SK-N-SH (cell line): ENCODE measurements at regions not wholly inside any gene's neighbourhood (a gene's known extent, or its start where the extent isn't known, plus 50 kb on each side); places are given as distances from the start of the nearest gene placed in this dataset.
"Not testable (repeated sequence)": the region's sequence is repeated elsewhere in the genome, so short reads cannot be mapped to it uniquely, and the experiment has no call there.

ENCODE experiments used
- CTCF ChIA-PET: fragments of 300-600, 350-600 bp; formaldehyde crosslinking; extraction: SDS; loops from one replicate; lab custom pipeline; 2021; lab: Yijun Ruan, JAX
- POLR2A ChIA-PET: fragments of 350-600 bp; sonication (Branson Sonifier 250); formaldehyde crosslinking; extraction: SDS; loops from one replicate; lab custom pipeline; 2020; ENCODE audit warnings: antibody characterized with exemption, inconsistent platforms; lab: Yijun Ruan, JAX
- DNase-seq: peaks from one replicate; pipeline ENCODE4 v3.0.0; 2012
- H2AFZ ChIP-seq: fragments of 200-600 bp; sonication (generic); 2 replicates; pipeline ENCODE4 v1.8.1; 2016; ENCODE audit warnings: antibody characterized with exemption, mild to moderate bottlenecking, low read depth
- H3F3A ChIP-seq: fragments of 200-600 bp; sonication (generic); replicated peaks from 2 replicates; pipeline ENCODE3; 2016; ENCODE audit warnings: antibody characterized with exemption, mild to moderate bottlenecking; ENCODE audit not compliant: insufficient read depth
- H3K27ac ChIP-seq, 2 experiments: fragments of 200-500 bp in 1 of 2; fragments of 200-600 bp in 1 of 2; sonication (Bioruptor generic) in 1 of 2; sonication (generic), shearing (Covaris generic) in 1 of 2; 2 replicates each; pipeline versions ENCODE4 v1.5.1 to v1.6.1; 2014 to 2016; ENCODE audit warnings: low read depth in 2 of 2, inconsistent platforms in 1 of 2, low read length in 1 of 2, mild to moderate bottlenecking in 1 of 2, mixed read lengths in 1 of 2
- H3K27me3 ChIP-seq: fragments of 200-600 bp; sonication (generic), shearing (Covaris generic); 2 replicates; pipeline ENCODE4 v1.6.1; 2016; ENCODE audit warnings: mixed run types; ENCODE audit not compliant: insufficient read depth
- H3K36me3 ChIP-seq, 2 experiments: fragments of 200-500 bp in 1 of 2; fragments of 200-600 bp in 1 of 2; sonication (Bioruptor generic) in 1 of 2; sonication (generic) in 1 of 2; replicated peaks in 1 of 2; 2 replicates each; pipeline versions ENCODE3 to v1.5.1; 2014 to 2016; ENCODE audit warnings: low read length in 1 of 2, mild to moderate bottlenecking in 1 of 2; ENCODE audit not compliant: insufficient read depth in 2 of 2, control insufficient read depth in 1 of 2
- H3K4me1 ChIP-seq, 2 experiments: fragments of 200-500 bp in 1 of 2; fragments of 200-600 bp in 1 of 2; sonication (Bioruptor generic) in 1 of 2; sonication (generic), shearing (Covaris generic) in 1 of 2; 2 replicates each; pipeline versions ENCODE4 v1.5.1 to v1.6.1; 2014 to 2016; ENCODE audit warnings: low read depth in 1 of 2, low read length in 1 of 2, mixed run types in 1 of 2; ENCODE audit not compliant: insufficient read depth in 2 of 2, control insufficient read depth in 1 of 2
- H3K4me2 ChIP-seq: fragments of 200-600 bp; sonication (generic), shearing (Covaris generic); 2 replicates; pipeline ENCODE4 v1.6.1; 2017; ENCODE audit warnings: mixed run types
- H3K4me3 ChIP-seq, 2 experiments: fragments of 200-500 bp in 1 of 2; fragments of 200-600 bp in 1 of 2; sonication (Bioruptor generic) in 1 of 2; sonication (generic), shearing (Covaris generic) in 1 of 2; 2 replicates each; pipeline versions ENCODE4 v1.5.1 to v1.8.1; 2014 to 2016; ENCODE audit warnings: low read depth in 2 of 2, inconsistent platforms in 1 of 2, low read length in 1 of 2, mild to moderate bottlenecking in 1 of 2, mixed read lengths in 1 of 2, moderate library complexity in 1 of 2
- H3K79me2 ChIP-seq: fragments of 200-600 bp; sonication (generic); 2 replicates; pipeline ENCODE4 v1.8.1; 2017; ENCODE audit warnings: mild to moderate bottlenecking; ENCODE audit not compliant: insufficient read depth
- H3K9ac ChIP-seq: fragments of 200-600 bp; sonication (generic); 2 replicates; pipeline ENCODE4 v1.6.1; 2017; ENCODE audit warnings: mixed run types
- H3K9me2 ChIP-seq: fragments of 200-600 bp; sonication (generic); 2 replicates; pipeline ENCODE4 v1.6.1; 2017; ENCODE audit warnings: mixed run types
- H3K9me3 ChIP-seq: fragments of 200-600 bp; sonication (generic); 2 replicates; pipeline ENCODE4 v1.6.1; 2017; ENCODE audit warnings: mixed run types, mild to moderate bottlenecking, moderate library complexity
- H4K20me1 ChIP-seq: fragments of 200-600 bp; sonication (generic); 2 replicates; pipeline ENCODE4 v1.6.1; 2017; ENCODE audit warnings: mild to moderate bottlenecking, mixed run types; ENCODE audit not compliant: insufficient read depth
- EP300 ChIP-seq, 2 experiments: IDR thresholded peaks; 2 replicates each; pipeline versions ENCODE4 v1.4.0 to v1.6.1; 2012; ENCODE audit warnings: borderline replicate concordance in 1 of 2, low read depth in 1 of 2, low read length in 1 of 2
- EZH2phosphoT487 ChIP-seq: fragments of 200-600 bp; sonication (generic); IDR thresholded peaks from 2 replicates; pipeline ENCODE4 v1.6.1; 2017; ENCODE audit warnings: low read depth, mixed run types, mild to moderate bottlenecking, antibody characterized with exemption, moderate library complexity, borderline replicate concordance
- FOSL2 ChIP-seq: IDR thresholded peaks from 2 replicates; pipeline ENCODE4 v1.4.0; 2012; ENCODE audit warnings: low read depth, mild to moderate bottlenecking, moderate library complexity, borderline replicate concordance
- FOXJ3 ChIP-seq: sonication (generic); formaldehyde crosslinking; IDR thresholded peaks from 2 replicates; pipeline ENCODE4 v1.5.1; 2020; ENCODE audit warnings: mild to moderate bottlenecking, missing genetic modification reagents
- GABPA ChIP-seq: IDR thresholded peaks from 2 replicates; pipeline ENCODE4 v1.4.0; 2012; ENCODE audit warnings: low read depth, mild to moderate bottlenecking
- MEF2A ChIP-seq: IDR thresholded peaks from 2 replicates; pipeline ENCODE4 v1.4.0; 2012; ENCODE audit warnings: low read depth, borderline replicate concordance
- NFIC ChIP-seq: IDR thresholded peaks from 2 replicates; pipeline ENCODE4 v1.4.0; 2012; ENCODE audit warnings: borderline replicate concordance
- POLR2AphosphoS5 ChIP-seq: IDR thresholded peaks from 2 replicates; pipeline ENCODE4 v1.6.1; 2012; ENCODE audit warnings: low read depth, low read length
- RAD21 ChIP-seq: IDR thresholded peaks from 2 replicates; pipeline ENCODE4 v1.6.1; 2012; ENCODE audit warnings: mild to moderate bottlenecking, low read length
- RCOR1 ChIP-seq: fragments of 150-350 bp; IDR thresholded peaks from 2 replicates; pipeline ENCODE4 v1.6.1; 2017; ENCODE audit warnings: antibody characterized with exemption, low read length
- RFX5 ChIP-seq: IDR thresholded peaks from 2 replicates; pipeline ENCODE4 v1.6.1; 2012; ENCODE audit warnings: mild to moderate bottlenecking, improper control_type of control experiment, low read length
- SIN3A ChIP-seq: IDR thresholded peaks from 2 replicates; pipeline ENCODE4 v1.6.1; 2012; ENCODE audit warnings: low read depth, mild to moderate bottlenecking, low read length, moderate library complexity, borderline replicate concordance
- TAF1 ChIP-seq: IDR thresholded peaks from 2 replicates; pipeline ENCODE4 v1.6.1; 2012; ENCODE audit warnings: low read depth, mild to moderate bottlenecking, low read length, moderate library complexity, borderline replicate concordance
- TCF12 ChIP-seq: IDR thresholded peaks from 2 replicates; pipeline ENCODE4 v1.4.0; 2012
- TEAD4 ChIP-seq: IDR thresholded peaks from 2 replicates; pipeline ENCODE4 v1.4.0; 2012; ENCODE audit warnings: mild to moderate bottlenecking, borderline replicate concordance; ENCODE audit not compliant: insufficient read depth
- WGBS: methylation state at CpG from one replicate; pipeline ENCODE4 v1.1.6; 2017; ENCODE audit warnings: low lambda C conversion rate; 5-methylcytosine and 5-hydroxymethylcytosine counted together
- TF ChIP-seq, protein P1 (sequence below): fragments of 150-350 bp; IDR thresholded peaks from 2 replicates; pipeline ENCODE4 v1.6.1; 2016; ENCODE audit warnings: mild to moderate bottlenecking, low read depth, low read length
- TF ChIP-seq, protein P2 (sequence below): fragments of 200-600 bp; sonication (generic); IDR thresholded peaks from 2 replicates; pipeline ENCODE4 v1.6.1; 2017; ENCODE audit warnings: antibody characterized with exemption, mild to moderate bottlenecking, moderate library complexity
- TF ChIP-seq, protein P3 (sequence below): IDR thresholded peaks from 2 replicates; pipeline ENCODE4; 2012

DNA sequence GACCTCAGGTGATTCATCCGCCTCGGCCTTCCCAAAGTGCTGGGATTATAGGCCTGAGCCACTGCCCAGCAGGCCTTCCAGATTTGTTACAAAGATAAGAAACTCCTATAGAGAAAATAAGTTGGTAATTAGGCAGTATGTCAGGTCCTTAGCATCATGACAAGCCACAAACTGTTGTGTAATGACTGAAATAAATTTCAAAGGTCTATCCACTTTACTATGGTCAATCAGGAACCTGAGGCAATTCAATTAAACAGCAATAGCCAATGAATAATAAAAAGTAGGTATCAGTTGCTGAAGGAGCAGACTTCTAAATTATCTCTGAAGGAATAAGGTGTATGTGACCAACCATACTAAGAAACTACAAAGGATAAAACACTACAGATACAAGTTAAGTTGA is 62.4 kb upstream of the ATIC start:
- H3K4me1 ChIP-seq = no peaks in the 10 kb centered on the region
- 58% methylated on average over 2 of the region's 2 CpGs for WGBS

DNA sequence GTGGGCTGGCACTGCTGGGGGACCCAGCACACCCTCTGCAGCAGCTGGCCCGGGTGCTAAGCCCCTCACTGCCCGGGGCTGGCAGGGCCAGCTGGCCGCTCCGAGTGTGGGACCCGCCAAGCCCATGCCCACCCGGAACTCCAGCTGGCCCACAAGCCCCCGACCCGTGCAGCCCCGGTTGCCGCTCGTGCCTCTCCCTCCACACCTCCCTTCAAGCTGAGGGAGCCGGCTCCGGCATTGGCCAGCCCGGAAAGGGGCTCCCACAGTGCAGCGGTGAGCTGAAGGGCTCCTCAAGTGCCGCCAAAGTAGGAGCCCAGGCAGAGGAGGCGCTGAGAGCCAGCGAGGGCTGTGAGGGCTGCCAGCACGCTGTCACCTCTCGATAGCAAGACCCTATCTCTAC is 65.9 kb upstream of the ATIC start:
- H3K9ac ChIP-seq, H3K9me2 ChIP-seq, H3K9me3 ChIP-seq, DNase-seq, H3K27me3 ChIP-seq, H3K4me3 ChIP-seq, H3K4me2 ChIP-seq, H3F3A ChIP-seq, POLR2A ChIA-PET, H3K79me2 ChIP-seq, H4K20me1 ChIP-seq, H3K36me3 ChIP-seq, H3K27ac ChIP-seq, H2AFZ ChIP-seq, H3K4me1 ChIP-seq: not testable (repeated sequence)
- CTCF ChIA-PET = interaction anchor here (1.4 kb wide), 1 partner anchor 24 kb away, joined by 3 read pairs; no protein-coding TSS in a partner anchor
- WGBS = 80% methylated on average over 12 of the region's 20 CpGs

More for the DNA sequence above, 62.4 kb upstream of the ATIC start:
- Histone ChIP-seq H3K36me3 (no peaks in the 10 kb centered on the region), H4K20me1 (no peaks in the 10 kb centered on the region), H3K9me3 (no peaks in the 10 kb centered on the region), H3K4me2 (no peak overlapping the region), H3K79me2 (no peaks in the 10 kb centered on the region), H3F3A (no peaks in the 10 kb centered on the region), H3K4me3 (no peak overlapping the region), H3K27me3 (no peaks in the 10 kb centered on the region), H3K9ac (no peak overlapping the region), H2AFZ (no peak overlapping the region), H3K27ac (no peak overlapping the region), H3K9me2 (no peaks in the 10 kb centered on the region)
- POLR2A ChIA-PET = no interaction called here
- CTCF ChIA-PET = no interaction called here
- no peak for DNase-seq
- TF ChIP-seq POLR2AphosphoS5 = no peak

DNA sequence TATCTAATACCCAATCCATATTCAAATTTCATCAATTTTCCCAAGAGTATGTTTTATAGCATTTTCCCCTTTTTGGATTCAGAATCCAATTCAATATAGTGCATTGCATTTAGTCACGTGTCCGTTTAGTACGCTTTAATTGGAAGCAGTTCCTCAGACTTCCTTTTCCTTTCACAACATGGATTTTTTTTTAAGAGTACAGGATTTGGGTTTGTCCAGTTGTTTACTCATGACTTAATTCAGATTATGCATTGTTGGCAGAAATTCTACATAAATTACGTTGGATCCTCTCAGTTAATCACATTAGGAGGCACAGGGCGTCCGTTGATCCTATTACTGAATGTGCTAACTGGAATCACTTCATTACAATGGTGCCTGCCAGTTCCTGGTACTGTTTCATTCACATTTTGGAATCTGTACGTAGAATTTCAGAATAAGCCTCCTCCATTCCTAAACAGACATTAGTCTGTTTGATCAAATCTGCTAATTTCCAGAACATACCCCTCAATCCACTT is 70.0 kb upstream of the ATIC start:
- Histone ChIP-seq H3K9me2 (no peaks in the 10 kb centered on the region), H3K27ac (no peak overlapping the region), H2AFZ (no peak overlapping the region), H3K36me3 (no peaks in the 10 kb centered on the region), H3F3A (no peaks in the 10 kb centered on the region), H3K79me2 (no peaks in the 10 kb centered on the region), H3K9ac (no peak overlapping the region), H3K9me3 (no peaks in the 10 kb centered on the region), H3K4me3 (no peak overlapping the region), H3K27me3 (no peaks in the 10 kb centered on the region), H3K4me1 (no peaks in the 10 kb centered on the region), H4K20me1 (no peaks in the 10 kb centered on the region), H3K4me2 (no peak overlapping the region)
- WGBS = 55% methylated on average over 7 of the region's 7 CpGs
- DNase-seq = no peak
- TF ChIP-seq EP300 (IDR thresholded peaks at IDR 0.05; ENCODE audit: borderline replicate concordance in 1 of 2, low read depth in 1 of 2, low read length in 1 of 2) (no peak), TCF12 (no peak), RAD21 (no peak), RCOR1 (no peak), EZH2phosphoT487 (no peak), TAF1 (no peak), NFIC (no peak), SIN3A (no peak), MEF2A (no peak), GABPA (no peak), FOSL2 (no peak), TEAD4 (no peak), FOXJ3 (no peak), POLR2AphosphoS5 (no peak), RFX5 (no peak)
- TF ChIP-seq, protein P1, sequence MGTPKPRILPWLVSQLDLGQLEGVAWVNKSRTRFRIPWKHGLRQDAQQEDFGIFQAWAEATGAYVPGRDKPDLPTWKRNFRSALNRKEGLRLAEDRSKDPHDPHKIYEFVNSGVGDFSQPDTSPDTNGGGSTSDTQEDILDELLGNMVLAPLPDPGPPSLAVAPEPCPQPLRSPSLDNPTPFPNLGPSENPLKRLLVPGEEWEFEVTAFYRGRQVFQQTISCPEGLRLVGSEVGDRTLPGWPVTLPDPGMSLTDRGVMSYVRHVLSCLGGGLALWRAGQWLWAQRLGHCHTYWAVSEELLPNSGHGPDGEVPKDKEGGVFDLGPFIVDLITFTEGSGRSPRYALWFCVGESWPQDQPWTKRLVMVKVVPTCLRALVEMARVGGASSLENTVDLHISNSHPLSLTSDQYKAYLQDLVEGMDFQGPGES = no peak
- TF ChIP-seq, protein P2, sequence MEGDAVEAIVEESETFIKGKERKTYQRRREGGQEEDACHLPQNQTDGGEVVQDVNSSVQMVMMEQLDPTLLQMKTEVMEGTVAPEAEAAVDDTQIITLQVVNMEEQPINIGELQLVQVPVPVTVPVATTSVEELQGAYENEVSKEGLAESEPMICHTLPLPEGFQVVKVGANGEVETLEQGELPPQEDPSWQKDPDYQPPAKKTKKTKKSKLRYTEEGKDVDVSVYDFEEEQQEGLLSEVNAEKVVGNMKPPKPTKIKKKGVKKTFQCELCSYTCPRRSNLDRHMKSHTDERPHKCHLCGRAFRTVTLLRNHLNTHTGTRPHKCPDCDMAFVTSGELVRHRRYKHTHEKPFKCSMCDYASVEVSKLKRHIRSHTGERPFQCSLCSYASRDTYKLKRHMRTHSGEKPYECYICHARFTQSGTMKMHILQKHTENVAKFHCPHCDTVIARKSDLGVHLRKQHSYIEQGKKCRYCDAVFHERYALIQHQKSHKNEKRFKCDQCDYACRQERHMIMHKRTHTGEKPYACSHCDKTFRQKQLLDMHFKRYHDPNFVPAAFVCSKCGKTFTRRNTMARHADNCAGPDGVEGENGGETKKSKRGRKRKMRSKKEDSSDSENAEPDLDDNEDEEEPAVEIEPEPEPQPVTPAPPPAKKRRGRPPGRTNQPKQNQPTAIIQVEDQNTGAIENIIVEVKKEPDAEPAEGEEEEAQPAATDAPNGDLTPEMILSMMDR = no peak
- TF ChIP-seq, protein P3, sequence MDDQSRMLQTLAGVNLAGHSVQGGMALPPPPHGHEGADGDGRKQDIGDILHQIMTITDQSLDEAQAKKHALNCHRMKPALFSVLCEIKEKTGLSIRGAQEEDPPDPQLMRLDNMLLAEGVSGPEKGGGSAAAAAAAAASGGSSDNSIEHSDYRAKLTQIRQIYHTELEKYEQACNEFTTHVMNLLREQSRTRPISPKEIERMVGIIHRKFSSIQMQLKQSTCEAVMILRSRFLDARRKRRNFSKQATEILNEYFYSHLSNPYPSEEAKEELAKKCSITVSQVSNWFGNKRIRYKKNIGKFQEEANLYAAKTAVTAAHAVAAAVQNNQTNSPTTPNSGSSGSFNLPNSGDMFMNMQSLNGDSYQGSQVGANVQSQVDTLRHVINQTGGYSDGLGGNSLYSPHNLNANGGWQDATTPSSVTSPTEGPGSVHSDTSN = no peak
- ChIA-PET POLR2A (no interaction called here), CTCF (no interaction called here)
